ENCODE measurements at regions not wholly inside any gene's neighbourhood (a gene's known extent, or its start where the extent isn't known, plus 50 kb on each side); places are given as distances from the start of the nearest gene placed in this dataset.

- TF ChIP-seq CTCF (IDR thresholded peaks at IDR 0.05; ENCODE audit: low read length), result no peak
- TF ChIP-seq EZH2phosphoT487 (IDR thresholded peaks at IDR 0.05; ENCODE audit: low read length), result no peak
- no peak for TF ChIP-seq EZH2 (optimal IDR thresholded peaks at IDR 0.05; ENCODE audit: low read depth, low read length)
Observed at GRCh38 chr2:58878778-58879177, 637.7 kb upstream of the FANCL start.

Measured in MM.1S (cell line).